HG02938 (cell line): ENCODE measurements at regions not wholly inside any gene's neighbourhood (a gene's known extent, or its start where the extent isn't known, plus 50 kb on each side); places are given as distances from the start of the nearest gene placed in this dataset.

Experiments
- ATAC-seq: cut with Tn5 transposase; IDR thresholded peaks from one replicate; pipeline ENCODE4 v1.9.1; 2021; ENCODE audit warnings: mild to moderate bottlenecking, moderate library complexity; ENCODE audit not compliant: unreplicated experiment

DNA sequence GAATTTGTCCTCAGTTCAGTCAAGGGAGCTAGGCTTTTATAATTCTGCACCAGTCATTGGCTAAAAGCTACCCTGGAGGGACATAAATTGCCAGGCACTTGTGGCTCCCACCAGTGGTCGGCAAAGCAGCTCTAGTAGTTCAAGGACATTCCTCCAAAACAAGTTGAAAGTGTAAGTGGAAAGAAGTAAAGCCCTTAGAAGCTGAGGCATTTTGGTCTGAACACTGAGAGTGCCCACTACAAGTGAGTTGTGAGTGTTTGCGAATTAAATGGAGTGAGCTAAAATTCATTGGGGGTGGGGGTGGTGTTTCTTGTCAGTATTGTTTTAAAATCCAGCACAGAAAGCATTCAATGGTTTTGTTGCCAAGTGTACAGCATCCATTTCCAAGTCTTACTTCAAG is 879.9 kb upstream of the CDH2 start:
- ATAC-seq, result no peak

GRCh38 chr18:29041976-29042375 is 865.0 kb upstream of the CDH2 start:
- ATAC-seq, result no peak

DNA sequence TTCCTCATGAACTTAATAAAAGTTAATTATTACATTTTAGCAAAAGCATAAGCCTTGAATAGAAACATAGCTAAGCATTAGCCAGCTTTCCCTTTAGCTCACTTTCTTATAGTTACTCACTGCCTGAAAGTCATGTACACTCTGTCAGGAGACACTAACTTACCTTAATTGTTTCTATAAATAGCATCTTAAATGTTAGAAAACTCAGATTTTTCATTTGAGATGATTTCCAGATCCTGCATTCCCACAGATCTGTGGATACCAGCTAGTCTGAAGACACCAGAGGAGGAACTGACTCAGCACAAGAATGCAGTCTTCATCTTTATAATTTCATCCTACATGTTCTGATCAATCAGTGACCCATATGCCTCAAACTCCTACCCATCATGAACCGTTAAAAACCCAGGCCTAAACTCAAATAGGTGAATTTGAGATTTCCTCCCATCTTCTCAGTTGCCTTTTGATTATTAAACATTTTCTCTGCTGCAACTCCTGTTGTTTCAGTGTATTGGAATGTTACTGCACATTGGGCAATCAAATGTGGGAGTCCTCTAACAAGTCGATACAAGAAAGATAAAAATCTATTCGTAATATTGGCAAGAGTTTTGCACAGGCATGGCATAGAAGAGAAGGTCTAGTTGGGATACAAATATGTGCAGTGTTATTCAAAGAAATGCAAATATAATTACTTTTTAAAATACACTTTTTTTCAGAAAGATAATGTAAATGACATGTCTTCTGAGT is 857.4 kb upstream of the CDH2 start:
- no peak for ATAC-seq

DNA sequence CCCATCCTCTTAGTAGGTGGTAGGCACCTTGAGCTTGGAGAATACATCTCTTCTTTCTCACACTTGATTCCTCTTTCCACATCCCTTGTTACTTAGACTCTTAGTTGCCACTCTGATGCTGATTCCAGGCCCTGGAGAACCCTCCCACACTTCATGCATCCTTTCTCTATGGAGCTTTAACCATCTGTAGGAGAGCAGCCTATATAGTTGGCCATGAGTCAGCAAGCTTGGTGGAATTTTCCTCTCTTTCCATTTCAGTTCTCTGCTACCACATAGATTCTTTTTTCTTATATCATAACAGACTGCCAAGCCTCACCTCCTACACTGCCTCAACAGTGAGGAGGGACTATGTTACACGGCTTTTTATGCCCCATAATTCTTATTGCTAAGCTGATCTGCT is 851.6 kb upstream of the CDH2 start:
- no peak for ATAC-seq

DNA sequence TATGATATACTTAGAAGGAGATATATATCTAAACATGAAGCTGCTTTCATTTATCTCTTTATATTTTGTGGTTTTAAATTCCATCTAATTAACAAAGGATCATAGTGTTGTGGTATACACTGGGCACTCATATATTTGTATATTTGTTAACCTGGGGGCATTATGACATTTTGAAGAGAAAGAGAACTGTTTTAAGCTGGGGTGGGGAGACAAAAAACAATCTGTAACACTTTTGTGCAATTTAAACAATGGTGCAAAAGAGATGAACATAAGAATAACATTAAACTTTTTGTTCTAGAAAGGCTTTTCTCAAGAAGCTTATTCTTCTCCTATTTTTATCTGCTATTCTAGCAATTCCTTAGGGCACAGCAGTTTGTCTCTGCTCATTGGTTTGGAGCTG is 842.0 kb upstream of the CDH2 start:
- no peak for ATAC-seq

- no peak for ATAC-seq
Measured at GRCh38 chr18:29012883-29013465, 836.0 kb upstream of the CDH2 start.

DNA sequence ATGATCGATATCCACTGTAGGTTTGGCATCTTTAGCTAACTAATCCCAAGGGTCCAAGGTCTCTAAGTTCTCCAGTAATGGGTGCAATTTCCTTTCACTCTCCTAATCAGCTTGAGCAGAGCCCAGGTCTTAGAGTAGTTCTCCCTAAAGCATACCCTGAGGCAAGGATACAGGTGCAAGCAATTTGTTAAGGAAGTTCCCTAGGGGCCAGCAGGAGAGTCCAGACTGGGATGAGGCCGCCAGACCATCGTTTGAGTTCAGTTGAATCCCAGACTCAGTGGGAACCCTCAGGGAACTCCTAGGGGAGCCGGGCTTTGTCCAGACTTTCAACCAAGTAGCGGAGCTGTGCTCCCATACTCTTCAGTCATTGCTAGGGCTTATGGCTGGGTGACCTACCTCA is 835.4 kb upstream of the CDH2 start:
- no peak for ATAC-seq

- no peak for ATAC-seq
Measured at GRCh38 chr18:29009250-29009803, 832.4 kb upstream of the CDH2 start.

DNA sequence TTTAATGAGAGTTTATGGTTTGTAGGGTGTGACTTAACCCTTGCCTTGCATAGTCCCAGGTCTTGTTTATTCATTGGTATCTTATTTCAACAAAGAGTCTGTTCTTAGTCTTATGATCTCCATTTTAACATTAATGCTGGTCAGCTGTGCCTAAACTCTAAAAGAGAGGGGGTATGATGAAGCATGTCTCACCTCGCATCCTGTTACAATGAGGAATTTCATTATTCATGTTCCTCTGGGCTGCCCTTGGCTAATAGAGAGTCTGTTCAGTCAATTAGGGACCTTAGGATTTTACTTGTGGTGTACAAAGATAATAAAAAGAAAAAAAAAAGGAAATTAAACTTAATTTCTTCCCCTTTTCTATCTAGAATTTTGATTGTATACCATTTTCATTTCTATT is 831.9 kb upstream of the CDH2 start:
- no peak for ATAC-seq

DNA sequence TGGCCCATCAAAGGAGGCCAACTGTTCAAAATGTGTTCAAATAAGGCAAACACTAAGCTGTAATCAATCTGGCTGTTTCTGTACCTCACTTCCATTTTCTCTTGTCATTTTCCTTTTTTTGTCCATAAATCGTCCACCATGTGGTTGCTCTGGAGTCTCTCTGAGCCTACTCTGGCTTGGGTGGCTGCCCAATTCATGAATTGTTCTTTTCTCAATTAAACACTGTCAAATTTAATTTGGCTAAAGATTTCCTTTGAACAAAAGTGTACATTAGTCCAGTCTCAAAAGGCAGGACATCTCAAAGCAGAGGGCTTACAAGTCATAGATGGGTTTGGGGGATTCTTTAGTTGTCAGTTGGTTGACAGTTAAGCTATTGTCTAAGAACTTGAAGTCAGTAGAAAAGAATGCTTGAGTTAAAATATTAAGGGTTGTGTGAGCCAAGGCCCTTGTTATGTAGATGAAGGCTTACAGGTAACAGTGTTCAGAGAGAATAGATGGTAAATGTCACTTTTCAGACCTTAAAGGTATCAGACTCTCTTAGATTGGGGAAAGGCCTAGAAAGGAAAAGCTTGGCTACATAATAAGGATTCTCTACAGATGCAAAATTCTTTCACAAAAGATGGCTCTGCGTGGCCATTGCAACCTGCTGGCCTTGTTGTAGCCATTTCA is 831.2 kb upstream of the CDH2 start:
- no peak for ATAC-seq

DNA sequence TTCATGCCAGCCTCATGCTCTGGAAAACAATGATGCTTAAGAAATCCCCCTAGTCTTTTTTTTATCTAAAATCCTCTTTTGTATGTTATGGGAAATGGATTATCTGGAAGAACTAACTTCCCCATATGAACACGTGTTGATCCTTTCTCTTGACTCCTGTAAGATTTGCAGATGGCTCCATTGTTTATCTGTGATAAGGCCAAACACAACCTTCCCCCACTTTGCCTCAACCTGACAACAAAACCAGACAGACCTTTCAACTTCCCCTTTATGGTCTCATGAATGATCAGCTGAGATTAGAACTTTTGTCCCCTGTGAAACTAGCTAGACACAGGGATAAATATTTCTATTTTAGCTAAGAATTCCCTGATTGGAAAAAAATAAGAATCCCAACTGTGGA is 828.0 kb upstream of the CDH2 start:
- ATAC-seq, result no peak

DNA sequence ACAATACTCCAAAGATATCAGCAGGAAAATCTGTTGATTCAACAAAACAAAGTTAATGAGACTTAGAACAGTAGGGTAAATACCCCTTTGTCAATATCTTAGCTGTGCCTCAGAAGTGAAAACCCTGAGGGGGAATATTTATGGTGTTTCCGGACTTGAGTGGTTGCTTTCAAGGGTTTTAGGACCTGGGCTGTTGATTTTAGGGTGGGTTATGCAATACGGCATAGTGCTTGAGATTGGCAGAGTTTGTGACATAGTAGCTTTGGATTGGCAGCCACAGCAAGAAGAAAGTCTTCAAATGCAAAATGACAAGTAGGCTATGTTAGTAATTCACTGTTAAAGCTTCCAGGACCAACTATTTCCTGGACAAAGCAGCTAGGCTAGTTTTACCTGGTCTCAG is 826.3 kb upstream of the CDH2 start:
- ATAC-seq, result no peak

GRCh38 chr18:29002747-29003146 is 825.8 kb upstream of the CDH2 start:
- no peak for ATAC-seq

DNA sequence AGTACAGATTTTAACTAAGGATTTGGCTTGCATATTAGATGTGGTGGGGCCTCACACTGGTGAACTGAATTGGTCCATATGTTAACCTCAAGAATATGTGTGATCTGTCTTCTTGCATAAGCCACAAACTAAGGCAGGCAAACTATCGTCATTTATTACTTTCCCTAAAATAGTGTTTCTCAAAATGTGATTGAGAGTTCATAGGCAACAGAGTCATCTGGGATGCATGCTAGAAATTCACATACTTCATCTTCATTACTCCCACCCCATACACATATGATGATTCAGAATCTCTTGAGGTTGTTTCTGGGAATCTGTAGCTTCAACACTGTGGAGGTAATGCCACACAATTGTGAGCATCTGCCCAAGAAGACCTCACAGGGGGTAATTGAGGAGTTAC is 822.8 kb upstream of the CDH2 start:
- no peak for ATAC-seq

DNA sequence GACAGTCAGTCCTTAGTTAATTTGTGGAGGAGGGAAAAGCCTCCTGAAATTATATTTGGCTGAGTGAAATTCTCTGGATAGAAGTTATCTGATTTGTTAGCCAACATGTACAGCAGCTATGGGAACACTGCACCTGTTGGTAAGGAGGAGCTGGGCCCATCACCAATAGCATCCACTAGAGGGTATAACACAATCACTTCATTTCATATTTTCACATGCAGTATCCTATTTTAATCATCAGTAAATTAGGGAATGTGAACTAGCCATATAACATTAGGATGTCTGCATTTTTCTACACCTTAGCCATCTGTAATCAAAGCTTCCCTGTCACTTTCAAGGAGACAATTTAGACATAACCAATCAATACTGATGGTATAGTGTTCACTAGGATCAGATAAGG is 818.4 kb upstream of the CDH2 start:
- ATAC-seq, result no peak

DNA sequence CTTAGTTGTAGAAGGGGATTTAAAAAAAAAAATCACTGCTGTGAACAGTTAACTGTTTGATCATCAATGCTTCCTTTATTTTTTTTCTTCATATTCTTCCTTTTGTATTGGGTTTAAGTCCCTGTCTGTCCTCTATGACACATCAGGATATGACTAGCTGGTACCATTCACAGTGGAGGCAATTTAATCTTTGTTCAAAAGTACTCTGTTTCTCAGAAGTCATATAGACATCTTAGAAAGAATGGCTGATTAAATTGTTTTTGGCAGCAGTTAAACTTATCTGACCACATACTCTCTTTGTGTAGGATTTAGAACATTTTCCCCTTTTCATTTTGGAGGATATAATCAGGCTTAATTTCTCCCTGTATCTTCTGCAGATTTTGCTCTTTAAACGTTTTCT is 807.8 kb upstream of the CDH2 start:
- ATAC-seq, result no peak

DNA sequence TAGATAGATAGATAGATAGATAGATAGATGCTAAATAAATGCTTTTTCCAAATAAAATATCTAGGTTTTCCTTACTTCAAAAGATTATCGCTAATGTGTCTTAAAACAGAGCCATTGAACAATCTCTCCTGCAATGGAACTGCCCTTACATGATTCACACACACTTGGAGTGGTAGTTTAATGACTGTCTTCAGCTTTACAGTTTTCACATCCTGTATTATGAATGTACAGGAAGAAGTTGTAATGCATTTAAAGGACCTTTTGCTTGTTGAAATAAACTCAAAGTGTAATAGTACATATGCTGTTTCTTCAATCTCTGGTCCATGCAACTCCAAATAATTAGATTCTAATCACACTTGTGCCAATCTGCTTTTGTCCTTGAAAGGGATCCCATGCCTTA is 797.6 kb upstream of the CDH2 start:
- no peak for ATAC-seq

DNA sequence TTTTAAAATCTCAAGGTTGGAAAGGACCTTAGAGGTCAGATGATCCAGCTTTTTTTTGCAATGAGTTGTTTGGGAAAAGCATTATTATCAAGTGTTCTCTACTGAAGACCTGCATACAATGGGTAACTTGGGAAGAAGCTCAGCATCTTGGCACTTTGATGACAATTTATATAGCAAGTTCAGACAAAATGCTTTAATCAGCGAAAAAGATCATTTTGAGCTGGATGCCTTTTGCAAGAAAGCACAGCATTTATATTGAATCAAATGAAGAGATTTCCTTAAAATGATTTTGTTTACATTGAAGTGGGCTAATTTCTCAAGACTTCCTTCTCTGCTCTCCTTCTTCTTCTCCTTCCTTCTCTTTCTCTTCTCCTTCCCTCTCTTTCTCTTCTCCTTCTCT is 796.4 kb upstream of the CDH2 start:
- ATAC-seq, result no peak

DNA sequence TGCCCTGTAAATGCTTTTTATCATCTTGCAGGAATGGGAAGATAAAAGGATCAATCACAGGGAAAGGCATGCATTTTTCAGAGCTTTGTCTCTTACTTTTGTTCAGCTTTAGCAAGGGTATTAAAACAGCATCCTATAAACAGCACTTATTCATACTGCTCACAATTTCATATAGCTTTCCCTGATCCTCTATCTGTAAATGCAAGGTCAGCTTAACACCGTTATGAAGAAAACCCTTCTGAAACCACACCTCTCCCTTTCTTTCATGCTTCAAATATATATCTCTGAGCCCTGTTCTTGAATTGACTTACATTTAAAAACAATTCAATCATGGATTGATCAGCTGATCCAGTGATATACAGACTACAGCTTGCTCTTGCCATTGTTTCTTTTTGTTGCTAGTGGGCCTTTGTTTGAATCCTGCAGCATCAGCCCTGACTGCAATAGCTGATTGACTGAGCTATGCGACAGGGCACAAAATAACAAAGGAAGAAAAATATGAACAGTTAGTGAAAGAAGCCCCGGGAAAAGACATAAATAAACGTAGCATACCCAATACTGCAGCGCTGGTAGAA is 795.5 kb upstream of the CDH2 start:
- ATAC-seq, result no peak

GRCh38 chr18:28963481-28963880 is 786.6 kb upstream of the CDH2 start:
- ATAC-seq, result no peak

GRCh38 chr18:28961669-28962228 is 784.8 kb upstream of the CDH2 start:
- no peak for ATAC-seq

DNA sequence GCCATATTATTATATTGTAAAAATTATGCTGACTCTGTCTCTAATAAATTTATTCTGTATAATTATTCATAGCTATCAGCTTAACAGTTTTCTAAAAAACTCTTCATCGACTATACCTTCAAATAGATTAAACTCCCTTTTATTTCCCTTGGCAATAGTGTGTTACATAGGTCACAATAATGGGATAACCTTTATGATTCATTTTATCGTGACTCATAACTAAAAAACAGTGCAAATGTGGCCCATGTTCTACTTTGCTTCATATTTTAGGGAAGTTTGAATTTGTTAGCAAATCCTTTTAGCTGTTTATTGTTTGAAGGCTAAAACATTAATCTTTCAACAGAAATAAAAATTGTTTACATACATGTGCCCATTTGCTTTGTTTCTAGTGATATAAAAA is 783.2 kb upstream of the CDH2 start:
- no peak for ATAC-seq
